ENCODE measurements at regions not wholly inside any gene's neighbourhood (a gene's known extent, or its start where the extent isn't known, plus 50 kb on each side); places are given as distances from the start of the nearest gene placed in this dataset.

GRCh38 chr1:201778279-201779065 lies 50.5 kb upstream of the IPO9 start:
- no peak for DNase-seq
